ENCODE measurements at regions not wholly inside any gene's neighbourhood (a gene's known extent, or its start where the extent isn't known, plus 50 kb on each side); places are given as distances from the start of the nearest gene placed in this dataset.

DNA sequence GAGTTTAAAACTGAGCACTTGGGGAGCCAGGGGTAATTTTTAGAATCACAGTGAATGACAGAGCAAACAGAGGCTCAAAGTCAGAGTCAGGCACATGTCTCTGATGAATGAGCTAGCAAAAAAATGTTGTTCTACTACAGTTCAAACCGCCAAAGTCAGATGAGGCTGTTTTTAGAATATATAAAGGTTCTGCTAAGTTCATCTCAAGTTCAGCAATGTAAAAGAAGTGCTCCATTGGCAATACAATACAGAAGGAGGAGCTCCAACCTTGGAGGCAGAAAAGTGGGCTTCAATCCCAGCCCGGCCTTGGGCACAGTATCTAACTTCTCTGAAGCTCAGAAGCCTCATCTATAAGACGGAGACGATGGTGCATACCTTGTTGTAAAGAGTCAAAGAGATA is 70.1 kb upstream of the IPO5 start:
- TF ChIP-seq, protein P1, sequence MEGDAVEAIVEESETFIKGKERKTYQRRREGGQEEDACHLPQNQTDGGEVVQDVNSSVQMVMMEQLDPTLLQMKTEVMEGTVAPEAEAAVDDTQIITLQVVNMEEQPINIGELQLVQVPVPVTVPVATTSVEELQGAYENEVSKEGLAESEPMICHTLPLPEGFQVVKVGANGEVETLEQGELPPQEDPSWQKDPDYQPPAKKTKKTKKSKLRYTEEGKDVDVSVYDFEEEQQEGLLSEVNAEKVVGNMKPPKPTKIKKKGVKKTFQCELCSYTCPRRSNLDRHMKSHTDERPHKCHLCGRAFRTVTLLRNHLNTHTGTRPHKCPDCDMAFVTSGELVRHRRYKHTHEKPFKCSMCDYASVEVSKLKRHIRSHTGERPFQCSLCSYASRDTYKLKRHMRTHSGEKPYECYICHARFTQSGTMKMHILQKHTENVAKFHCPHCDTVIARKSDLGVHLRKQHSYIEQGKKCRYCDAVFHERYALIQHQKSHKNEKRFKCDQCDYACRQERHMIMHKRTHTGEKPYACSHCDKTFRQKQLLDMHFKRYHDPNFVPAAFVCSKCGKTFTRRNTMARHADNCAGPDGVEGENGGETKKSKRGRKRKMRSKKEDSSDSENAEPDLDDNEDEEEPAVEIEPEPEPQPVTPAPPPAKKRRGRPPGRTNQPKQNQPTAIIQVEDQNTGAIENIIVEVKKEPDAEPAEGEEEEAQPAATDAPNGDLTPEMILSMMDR (IDR thresholded peaks at IDR 0.05; ENCODE audit: insufficient read depth, low read depth, low read length) = no peak
- no peak for TF ChIP-seq EZH2 (IDR thresholded peaks at IDR 0.05; ENCODE audit: insufficient read depth, low read length)
